ENCODE measurements at regions not wholly inside any gene's neighbourhood (a gene's known extent, or its start where the extent isn't known, plus 50 kb on each side); places are given as distances from the start of the nearest gene placed in this dataset.

DNA sequence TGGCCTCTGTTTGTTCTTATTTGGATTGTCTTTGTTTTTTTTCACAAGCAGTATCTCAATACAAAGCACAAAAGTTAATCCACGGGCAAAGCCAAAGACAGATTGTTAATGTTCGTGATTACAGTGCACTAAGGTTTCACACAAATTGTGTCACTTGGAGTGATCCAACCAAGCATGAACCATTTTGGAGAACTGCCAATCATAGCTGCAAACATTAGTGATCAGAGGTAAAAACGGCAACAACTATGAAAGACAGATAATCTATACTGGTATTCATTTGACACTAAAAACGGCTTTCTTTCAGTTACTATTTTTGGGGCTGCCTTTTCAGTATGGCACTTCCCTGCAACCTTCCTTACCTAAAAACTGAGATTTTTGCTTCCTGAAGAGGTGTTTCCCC, 213.1 kb upstream of the GULP1 start:
- DNase-seq: no peak

DNA sequence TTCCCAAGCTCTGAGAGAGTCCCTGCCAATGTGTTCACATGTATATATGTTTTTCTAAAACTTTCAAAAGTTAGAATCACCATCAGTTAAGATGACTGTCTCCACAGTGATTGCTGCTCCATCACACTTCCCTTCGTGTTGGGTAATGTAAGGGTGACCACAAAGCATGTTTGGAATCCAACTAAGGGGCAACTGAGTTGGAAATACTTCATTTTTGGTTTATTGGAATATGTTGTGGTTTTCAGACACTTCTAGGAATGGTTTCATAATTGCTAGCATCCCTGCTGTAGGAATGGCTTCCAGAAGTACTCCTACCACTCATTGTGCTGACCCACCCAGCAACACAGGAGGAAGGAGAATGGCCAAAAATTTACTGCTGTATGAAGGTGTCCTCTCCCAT, 212.5 kb upstream of the GULP1 start:
- no peak for DNase-seq

DNA sequence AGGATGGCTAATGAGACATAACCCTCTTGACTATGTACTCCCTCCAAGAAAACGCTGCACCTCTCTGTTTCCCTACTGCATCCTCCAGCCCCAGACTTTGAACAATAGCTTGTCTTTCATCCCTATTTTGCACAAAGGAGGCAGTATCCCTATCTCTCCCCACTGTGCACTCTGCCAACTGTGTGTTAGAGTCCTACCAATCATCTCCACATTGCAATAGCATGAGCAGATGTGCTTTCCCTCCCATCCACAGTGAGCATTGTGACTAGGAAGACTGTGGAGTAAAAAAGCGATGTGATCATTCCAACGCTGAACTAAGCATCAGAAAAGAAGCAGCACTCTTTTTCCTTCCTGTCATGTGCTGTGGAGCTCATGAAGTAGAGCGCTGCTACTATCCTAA, 206.3 kb upstream of the GULP1 start:
- no peak for DNase-seq

DNA sequence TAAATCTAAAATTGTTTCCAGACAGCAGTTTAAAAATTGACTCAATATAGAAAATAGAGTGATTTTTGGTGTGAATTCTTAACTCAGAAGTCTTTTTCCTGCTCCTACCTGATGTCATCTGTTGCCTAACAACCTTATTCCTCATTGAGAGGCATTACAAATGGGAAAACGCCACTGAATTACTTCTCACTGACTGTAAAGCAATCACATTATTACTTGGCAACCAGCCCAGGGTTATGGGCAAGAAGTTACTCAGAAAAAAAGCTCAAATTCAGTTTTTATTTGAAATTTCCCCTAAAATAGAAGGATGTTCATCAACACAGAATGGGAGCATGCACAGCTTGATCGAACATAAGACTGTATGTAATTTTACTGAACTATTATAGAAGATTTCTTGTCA, 201.8 kb upstream of the GULP1 start:
- DNase-seq: no peak

DNA sequence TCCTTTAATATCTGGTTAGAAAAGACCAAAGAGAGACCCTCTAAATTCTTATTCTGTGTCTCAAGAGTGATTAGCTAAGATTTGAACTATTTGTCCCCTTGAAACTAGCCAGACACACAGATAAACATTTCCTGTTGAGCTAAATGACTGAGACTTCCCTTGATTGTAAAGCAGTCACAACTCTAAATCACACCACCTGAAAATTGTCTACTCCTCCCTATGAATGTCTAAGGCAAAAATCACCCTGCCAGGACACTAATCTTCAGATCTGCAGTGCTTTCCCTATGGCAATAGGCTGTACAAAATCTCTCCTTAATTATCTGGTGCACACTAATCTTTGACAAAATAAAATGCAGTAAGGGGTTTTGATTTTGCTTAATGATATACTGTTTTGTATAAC, 200.5 kb upstream of the GULP1 start:
- no peak for DNase-seq

DNA sequence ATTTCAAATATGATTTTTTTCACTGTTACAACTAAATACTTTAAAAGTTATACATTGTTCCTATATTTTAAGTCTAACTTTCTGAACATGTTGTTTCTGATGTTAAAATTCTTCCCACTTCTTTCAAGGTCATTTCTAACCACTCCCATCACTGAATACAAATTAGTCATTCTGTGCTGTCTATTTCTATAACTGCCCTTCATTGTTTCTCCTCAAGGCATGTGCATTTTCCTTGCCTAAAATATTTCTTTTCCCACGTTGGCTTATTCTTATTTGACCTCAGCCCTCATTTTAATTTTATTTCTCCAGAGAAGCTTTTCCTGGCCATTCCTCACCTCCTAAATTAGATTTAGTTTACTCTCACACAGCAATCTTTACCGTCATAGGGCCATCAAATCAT, 198.9 kb upstream of the GULP1 start:
- no peak for DNase-seq

DNA sequence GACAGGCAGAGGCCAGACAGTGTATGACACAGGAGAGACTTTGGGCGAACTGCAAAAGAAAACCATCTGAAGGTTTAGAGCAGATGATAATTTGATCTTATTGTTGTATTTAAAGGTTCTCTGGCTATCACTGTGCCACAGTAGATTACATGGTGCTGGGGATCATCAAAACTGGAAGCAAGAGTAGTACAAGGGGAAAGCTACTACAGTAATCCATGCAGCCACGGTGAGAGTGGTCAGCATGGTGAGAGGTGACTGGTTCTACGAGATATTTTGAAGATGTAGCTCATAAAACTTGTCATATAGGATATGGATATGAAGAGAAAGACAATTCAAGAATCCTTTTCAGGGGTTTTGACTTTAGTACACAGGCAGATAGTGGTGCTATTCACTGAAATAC, 194.8 kb upstream of the GULP1 start:
- no peak for DNase-seq

DNA sequence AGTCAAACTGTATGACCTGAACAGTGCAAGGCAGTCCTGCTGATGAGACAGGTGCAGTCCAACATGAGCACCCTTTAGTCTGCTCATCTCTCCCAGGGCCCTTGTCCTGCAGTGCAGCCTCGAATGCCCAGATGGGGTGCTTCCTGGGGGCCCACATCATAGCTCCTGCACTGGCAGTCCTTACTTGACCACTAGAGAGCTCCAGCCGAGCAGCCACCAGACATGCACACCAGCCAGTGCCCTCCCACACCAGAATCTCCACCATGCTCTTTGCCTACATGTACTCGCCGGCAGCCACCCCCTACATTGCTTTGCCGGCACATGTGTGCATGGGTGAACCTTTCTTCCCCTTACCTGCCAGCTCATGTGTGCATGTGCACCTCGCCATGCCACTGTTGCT, 188.8 kb upstream of the GULP1 start:
- DNase-seq: no peak

DNA sequence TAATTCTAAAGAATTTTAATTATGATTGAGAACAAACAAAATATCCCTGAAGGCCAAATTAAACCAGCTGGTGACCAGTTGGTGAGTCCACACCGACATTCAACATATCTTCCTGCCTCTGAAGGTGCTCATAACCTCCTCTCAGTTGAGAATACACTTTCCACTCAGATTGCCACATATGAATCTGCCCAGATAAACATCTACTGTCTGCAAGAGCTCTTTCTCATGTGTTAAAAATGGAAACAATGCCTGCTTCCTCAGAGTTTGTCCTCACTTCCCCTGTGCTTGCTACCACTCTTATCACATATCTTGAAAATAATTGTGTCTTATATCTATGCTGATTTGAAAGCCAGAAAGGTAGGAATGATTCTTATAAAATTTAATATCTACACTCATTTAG, 177.7 kb upstream of the GULP1 start:
- DNase-seq: no peak

DNA sequence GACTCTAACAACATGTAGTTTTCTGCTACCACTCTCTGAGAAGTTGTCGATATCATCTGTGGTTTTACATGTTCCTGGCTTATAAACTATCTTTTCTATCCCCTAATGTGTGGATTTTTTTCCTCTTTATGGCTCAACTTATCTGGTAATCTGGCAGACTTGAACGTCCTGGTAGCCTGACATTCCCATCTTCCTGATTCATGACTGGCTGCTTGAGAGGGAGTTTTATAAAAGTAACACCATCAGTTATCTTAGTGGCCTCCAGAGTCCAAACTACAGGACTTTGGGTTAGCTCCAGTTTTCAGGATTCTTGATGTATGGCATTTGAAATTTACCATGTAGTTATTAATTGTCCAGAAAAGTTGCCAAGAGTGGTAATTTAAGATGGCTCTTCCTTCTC, 174.0 kb upstream of the GULP1 start:
- DNase-seq: no peak

DNA sequence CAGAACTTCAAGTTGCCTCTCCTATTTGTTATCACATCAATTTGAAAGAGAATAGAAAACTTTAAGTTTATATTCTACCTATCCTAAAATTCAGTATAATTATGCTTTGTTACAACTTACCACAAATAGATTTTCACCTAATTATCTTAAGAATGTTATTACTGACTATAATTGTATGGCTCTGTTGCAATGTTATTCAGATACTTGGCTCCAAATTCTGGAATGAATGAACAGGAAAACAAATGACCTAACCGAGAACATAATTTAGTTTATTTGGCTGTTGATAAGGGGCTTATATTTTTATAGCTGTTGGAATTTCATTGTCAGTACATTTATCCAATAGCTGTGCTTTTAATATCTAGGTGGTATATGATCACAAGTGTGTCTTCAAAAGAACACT, 173.2 kb upstream of the GULP1 start:
- no peak for DNase-seq

DNA sequence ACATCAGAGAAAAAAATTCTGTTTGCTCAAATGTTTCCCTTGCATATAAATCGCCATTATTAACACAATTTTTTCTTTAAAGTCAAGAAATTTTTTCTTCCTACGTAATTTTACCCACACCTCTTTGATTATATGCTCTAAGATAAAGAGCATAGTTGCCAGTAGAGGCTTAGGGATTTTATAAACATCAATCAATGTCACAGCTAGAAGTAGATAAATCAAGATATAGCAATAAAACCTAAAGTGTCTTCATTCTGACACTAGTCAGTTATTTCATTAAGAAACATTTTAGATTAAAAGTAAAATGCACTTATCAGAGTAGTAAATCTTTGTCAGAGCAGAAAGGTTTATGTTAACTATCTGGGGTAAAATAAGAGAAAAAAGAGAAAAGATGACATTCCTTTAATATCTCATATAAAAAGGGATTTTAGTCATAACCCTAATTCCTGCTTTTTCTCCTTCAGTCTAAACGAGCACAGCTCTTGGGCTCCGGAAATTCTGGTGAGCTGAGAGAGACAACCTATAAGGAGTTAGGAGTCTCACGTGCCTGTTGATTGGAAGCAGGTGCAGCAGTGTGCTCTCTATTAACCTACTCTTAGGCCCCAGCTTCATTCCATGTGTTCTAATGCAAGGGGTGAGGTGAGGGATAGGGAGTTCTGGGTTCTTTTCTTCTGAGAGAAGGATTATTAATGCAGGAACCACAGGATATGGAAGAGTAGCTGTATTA, 172.4 kb upstream of the GULP1 start:
- no peak for DNase-seq

DNA sequence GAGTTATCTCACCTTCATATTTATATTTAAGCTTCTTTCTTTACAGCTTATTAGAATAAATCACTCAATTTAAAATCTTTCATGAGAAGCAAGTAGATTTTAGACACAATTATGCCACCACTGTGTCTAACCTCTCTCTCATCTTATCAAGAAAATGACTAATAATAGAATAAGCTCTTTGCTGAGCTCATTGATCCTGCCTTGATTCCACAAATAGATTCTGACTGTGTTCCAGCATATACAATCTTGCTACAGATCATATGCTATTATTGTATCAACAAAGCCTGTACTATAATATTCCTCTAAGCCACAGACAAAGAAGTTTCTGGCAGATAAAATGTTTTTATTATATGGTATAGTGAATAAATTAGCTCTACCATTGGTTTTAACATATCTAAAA, 168.7 kb upstream of the GULP1 start:
- no peak for DNase-seq

DNA sequence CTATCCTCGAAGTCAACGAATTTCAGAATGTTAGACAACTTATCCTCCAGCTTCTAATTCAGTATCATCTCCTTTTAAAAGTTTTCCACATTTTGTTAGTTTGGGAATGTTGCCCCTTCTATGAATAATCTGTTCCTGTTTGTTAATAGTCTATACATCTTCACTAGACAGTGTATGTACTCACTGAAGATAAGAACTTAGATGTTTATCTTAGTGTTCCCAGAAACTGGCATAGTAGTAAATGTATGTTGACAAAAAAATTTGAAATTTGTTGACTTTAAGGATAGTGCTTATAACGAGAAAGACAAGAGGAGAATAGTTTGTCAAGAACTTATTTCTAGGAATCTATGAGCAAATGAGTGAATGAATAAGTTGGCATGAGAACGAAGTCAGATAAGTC, 162.0 kb upstream of the GULP1 start:
- DNase-seq: no peak

DNA sequence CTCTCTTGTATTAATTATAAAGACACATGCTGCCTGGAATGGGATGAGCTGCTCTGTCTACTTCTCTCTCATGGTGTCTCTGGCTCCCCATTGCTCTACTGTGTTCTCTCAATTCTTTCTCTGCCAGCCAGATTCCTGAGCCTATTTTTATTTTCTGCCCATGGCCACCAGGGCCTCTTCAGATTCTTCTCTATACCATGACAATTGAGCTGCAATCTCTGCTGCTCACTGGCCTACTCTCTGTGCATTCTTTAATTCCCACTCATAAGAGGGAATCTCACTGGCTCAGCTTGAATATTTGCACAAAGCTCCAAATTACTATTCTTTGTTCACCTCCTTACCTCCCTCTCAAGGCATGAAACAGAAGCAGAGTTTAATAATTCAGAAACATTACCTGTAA, 161.4 kb upstream of the GULP1 start:
- DNase-seq: no peak

DNA sequence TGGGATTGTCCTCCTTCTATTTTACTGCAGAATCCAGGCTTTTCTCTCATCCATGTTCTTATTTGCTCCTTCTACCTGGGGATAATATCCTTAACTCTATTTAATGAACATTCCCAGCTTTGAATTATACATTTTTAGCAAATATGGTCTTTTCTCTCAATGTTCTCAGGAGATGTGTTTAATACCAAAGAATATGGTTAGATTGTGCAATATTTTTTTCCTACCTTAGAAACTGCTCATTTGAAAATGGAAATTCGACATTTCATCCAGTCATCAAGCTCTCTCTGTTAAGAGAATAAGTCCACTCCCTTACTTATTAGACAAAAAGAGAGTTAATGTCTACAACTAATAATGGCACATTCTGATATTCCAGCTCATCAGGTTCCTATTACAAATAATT, 160.4 kb upstream of the GULP1 start:
- DNase-seq: no peak

DNA sequence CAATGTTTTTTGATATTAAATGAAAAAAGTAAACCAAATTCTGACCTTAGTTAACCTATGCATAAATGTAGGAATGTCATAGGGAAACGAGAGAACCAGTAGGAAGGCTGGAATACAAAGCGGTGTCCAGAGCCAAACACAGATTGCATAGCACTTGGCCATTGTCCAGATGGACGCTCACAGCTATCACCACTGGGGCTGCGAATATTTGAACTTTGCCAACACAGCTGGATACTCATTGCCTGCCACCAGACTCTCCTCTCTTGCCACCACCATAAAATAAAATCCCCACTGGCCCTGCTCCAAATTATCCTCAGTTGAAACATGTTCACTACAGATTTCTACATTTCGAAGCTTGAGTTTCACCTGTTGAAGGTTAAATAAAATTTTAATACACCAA, 159.3 kb upstream of the GULP1 start:
- DNase-seq: peak; percentile 1

DNA sequence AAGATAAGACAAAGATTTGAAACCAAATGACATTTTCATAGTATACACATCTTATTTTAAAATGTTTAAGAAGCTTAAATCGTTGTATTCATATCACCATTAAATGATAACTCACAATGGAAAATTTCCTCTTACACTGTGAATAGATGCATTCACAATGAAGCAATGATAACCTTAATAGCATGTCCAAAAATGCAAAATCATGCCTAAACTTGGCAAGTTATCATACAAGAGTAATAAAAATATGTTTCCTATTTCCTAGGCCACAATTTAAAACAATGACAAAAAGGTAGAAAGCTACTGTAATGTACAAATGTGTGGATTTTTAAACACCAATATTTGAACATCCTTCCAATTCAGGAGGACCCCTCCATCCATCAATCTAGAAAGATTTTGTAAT, 157.4 kb upstream of the GULP1 start:
- no peak for DNase-seq

DNA sequence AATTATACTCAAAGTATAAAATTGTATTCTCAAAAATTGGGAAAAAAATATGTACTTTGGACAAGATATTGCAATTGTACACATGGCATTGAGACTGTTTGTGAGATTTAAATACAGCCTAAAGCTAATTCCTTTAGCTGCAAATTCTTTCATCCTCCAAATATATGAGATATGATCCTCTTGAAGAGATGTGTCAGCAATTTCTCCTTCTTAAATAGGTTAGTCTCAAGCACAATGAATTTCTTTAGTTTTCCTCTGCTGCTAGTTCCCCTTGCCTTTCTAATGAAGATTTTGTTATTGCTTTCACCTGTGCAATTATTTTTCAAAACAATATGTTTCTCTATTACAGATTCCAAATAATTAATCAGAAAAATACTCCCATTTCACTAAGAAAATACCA, 153.4 kb upstream of the GULP1 start:
- DNase-seq: no peak

DNA sequence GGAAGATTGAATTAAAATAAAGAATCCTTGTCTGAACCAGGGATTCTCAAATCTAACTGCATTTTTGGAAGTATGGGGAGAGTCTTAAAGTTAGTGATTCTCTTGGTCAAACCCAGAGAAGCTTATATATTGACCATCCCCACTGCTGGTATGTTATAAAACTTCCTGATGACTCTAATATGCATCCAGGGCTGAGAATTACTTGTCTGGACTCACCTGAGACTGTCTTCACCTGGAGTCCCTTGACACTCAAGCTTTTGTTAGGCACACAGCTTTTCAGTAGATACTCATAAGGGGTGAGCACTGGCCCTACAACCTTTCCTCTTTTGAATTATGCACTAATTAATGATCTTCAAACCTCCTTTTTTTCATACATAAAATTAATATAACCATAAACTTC, 149.6 kb upstream of the GULP1 start:
- DNase-seq: no peak

DNA sequence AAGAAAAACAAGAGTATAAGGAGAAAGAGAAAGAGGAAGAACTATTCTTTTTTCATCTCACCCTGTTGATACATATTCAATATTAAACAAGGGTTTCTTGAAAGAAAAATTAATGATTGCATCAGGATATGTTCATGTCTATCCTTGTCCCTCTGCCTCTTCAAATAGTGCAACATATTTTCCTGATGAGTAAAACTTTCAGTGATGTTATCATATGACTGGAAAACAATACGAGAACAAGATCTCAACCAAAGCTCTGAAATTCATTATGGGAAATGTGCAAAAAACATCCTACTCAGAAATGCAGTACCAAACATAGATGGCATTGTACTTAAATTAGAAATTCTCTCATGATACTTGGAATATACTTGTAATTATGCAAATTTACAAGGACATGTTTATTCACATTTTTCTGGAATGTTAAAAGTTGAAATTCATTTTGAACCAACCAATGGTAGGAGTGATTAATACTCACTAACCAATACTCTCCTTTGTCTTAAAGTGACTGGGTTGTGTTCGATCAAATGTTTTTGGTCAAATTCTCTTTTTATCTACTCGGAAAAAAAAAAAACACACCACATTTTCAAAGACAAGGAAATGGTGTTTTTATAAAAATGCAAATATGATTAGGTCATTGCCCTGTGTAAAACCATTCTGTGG, 148.9 kb upstream of the GULP1 start:
- no peak for DNase-seq

DNA sequence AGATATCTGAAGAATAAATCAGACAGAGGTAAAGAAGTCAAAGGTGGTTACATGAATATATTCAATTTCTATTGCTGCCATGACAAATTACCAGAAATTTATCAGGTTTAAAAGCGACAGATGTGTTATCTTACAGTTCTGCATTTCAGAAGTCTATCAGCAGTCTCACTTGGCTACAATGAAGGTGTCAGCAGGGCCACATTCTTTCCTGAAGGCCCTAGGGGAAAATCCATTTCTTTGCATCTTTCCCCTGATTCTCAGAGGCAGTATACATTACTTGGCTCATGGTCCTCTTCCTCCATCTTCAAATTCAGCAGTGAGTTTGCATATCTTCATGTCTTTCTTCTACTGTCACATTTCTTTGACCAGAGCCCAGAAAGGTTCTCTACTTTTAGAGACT, 145.8 kb upstream of the GULP1 start:
- no peak for DNase-seq

DNA sequence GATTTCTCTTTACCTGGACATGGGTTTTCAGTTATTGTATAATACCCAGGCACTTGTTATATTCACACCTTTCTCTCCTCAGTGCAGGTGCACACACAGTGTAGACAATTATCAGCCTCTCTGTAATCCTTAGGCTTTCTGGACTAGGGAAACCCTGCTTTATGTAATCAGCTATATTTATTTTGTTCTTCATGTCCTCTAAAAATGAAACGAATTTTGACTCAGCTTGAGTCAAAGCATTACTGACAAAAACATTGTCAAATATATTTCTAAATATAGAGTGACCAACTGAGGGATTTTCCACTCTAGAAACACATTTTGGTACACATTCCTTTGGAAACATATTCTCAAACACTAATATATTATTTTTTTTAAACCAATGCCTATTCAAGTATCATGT, 144.8 kb upstream of the GULP1 start:
- no peak for DNase-seq

DNA sequence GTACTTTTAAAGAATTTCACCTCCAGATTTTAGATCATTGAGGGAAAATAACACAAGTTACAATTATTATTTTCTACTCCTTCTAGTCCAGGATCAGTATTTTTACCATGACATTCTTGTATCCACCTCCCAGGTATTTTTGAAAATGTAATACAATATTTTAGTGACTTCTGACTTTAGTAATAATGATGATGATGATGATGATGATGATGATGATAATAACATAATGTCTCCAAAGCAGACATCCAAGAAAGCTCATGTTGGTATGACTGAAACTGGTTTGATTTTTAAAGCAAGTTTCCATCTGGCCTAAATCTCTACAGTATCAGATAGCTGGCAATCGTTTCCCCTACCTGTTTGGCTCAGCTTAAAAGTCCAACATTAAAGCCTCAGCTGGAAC, 140.0 kb upstream of the GULP1 start:
- no peak for DNase-seq
